Liver (tissue), 8 donors: ENCODE measurements at regions not wholly inside any gene's neighbourhood (a gene's known extent, or its start where the extent isn't known, plus 50 kb on each side); places are given as distances from the start of the nearest gene placed in this dataset.

Source experiments
- DNase-seq: peaks from one replicate; pipeline ENCODE4 v3.0.0-alpha.2; 2017; ENCODE audit warnings: low spot score
- H3K27ac ChIP-seq, 2 donors: one replicate each; pipeline ENCODE4 v1.7.0; 2013; ENCODE audit warnings: inconsistent platforms in 2 of 2, low read length in 2 of 2, control low read depth in 1 of 2, low read depth in 1 of 2, mild to moderate bottlenecking in 1 of 2
- H3K27me3 ChIP-seq, 4 donors: one replicate each; pipeline versions ENCODE4 v1.6.1 to v1.7.0; 2013; ENCODE audit warnings: low read length in 3 of 4, inconsistent platforms in 1 of 4, mild to moderate bottlenecking in 1 of 4, moderate library complexity in 1 of 4; ENCODE audit not compliant: control insufficient read depth in 4 of 4, insufficient read depth in 4 of 4
- H3K36me3 ChIP-seq, 4 donors: one replicate each; pipeline versions ENCODE4 v1.6.1 to v1.7.0; 2013; ENCODE audit warnings: low read length in 3 of 4, mild to moderate bottlenecking in 3 of 4, low read depth in 1 of 4, moderate library complexity in 1 of 4; ENCODE audit not compliant: control insufficient read depth in 4 of 4, insufficient read depth in 3 of 4
- H3K4me1 ChIP-seq, 4 donors: one replicate each; pipeline versions ENCODE4 v1.6.1 to v1.7.0; 2013; ENCODE audit warnings: low read length in 3 of 4, mild to moderate bottlenecking in 3 of 4, moderate library complexity in 1 of 4; ENCODE audit not compliant: control insufficient read depth in 4 of 4, insufficient read depth in 4 of 4
- H3K4me3 ChIP-seq, 3 donors: one replicate each; pipeline versions ENCODE4 v1.6.1 to v1.7.0; 2013; ENCODE audit warnings: low read length in 3 of 3, control low read depth in 1 of 3, low read depth in 1 of 3, mild to moderate bottlenecking in 1 of 3
- H3K9ac ChIP-seq, 2 donors: one replicate each; pipeline ENCODE4 v1.7.0; 2013; ENCODE audit warnings: low read length in 2 of 2, mild to moderate bottlenecking in 2 of 2, moderate library complexity in 2 of 2, control low read depth in 1 of 2, low read depth in 1 of 2
- H3K9me3 ChIP-seq, 4 donors: one replicate each; pipeline versions ENCODE4 v1.6.1 to v1.7.0; 2013; ENCODE audit warnings: low read length in 3 of 4; ENCODE audit not compliant: control insufficient read depth in 4 of 4
- EGR1 ChIP-seq, 2 donors: IDR thresholded peaks; 2 replicates each; pipeline ENCODE4 v1.6.1; 2016 to 2018; ENCODE audit warnings: antibody characterized with exemption in 2 of 2, low read depth in 2 of 2
- FOXA1 ChIP-seq: IDR thresholded peaks from 2 replicates; pipeline ENCODE4 v1.6.1; 2016; ENCODE audit warnings: antibody characterized with exemption
- FOXA2 ChIP-seq: IDR thresholded peaks from 2 replicates; pipeline ENCODE4 v1.6.1; 2016; ENCODE audit warnings: antibody characterized with exemption
- GABPA ChIP-seq, 2 donors: IDR thresholded peaks in 1 of 2; conservative IDR thresholded peaks in 1 of 2; 2 replicates each; pipeline ENCODE4 v1.6.1; 2016; ENCODE audit warnings: antibody characterized with exemption in 2 of 2, mild to moderate bottlenecking in 1 of 2, moderate library complexity in 1 of 2
- HNF4G ChIP-seq: IDR thresholded peaks from 2 replicates; pipeline ENCODE4 v1.6.1; 2016; ENCODE audit warnings: antibody characterized with exemption
- JUND ChIP-seq, 2 donors: IDR thresholded peaks; 2 replicates each; pipeline ENCODE4 v1.6.1; 2016; ENCODE audit warnings: antibody characterized with exemption in 2 of 2
- NR2F2 ChIP-seq: IDR thresholded peaks from 2 replicates; pipeline ENCODE4 v1.6.1; 2016; ENCODE audit warnings: antibody characterized with exemption
- RAD21 ChIP-seq, 2 donors: IDR thresholded peaks; 2 replicates each; pipeline ENCODE4 v1.6.1; 2016; ENCODE audit warnings: antibody characterized with exemption in 2 of 2, mild to moderate bottlenecking in 2 of 2
- RXRA ChIP-seq, 2 donors: IDR thresholded peaks; 2 replicates each; pipeline ENCODE4 v1.6.1; 2017 to 2018; ENCODE audit warnings: antibody characterized with exemption in 2 of 2, mild to moderate bottlenecking in 1 of 2
- SP1 ChIP-seq: IDR thresholded peaks from 2 replicates; pipeline ENCODE4 v1.6.1; 2018; ENCODE audit warnings: antibody characterized with exemption, mild to moderate bottlenecking
- TAF1 ChIP-seq: conservative IDR thresholded peaks from 2 replicates; pipeline ENCODE4 v1.6.1; 2016; ENCODE audit warnings: antibody characterized with exemption, mild to moderate bottlenecking
- YY1 ChIP-seq: IDR thresholded peaks from 2 replicates; pipeline ENCODE4 v1.6.1; 2016; ENCODE audit warnings: antibody characterized with exemption, mild to moderate bottlenecking
- WGBS: extraction: QIAGEN DNeasy Blood & Tissue Kit; methylation state at CpG from one replicate; pipeline ENCODE4 v1.1.7; 2013; 5-methylcytosine and 5-hydroxymethylcytosine counted together
- TF ChIP-seq, protein P1 (sequence below): IDR thresholded peaks from 2 replicates; pipeline ENCODE4 v1.6.1; 2016; ENCODE audit warnings: antibody characterized with exemption
- TF ChIP-seq, protein P2 (sequence below): fragments of 150-350 bp; IDR thresholded peaks from 2 replicates; pipeline ENCODE4 v1.5.1; 2017; ENCODE audit warnings: improper control_type of control experiment, low read depth, low read length; ENCODE audit not compliant: missing input control
- TF ChIP-seq, protein P3 (sequence below): IDR thresholded peaks from 2 replicates; pipeline ENCODE4 v1.6.1; 2016; ENCODE audit warnings: antibody characterized with exemption, mild to moderate bottlenecking
- TF ChIP-seq, protein P4 (sequence below): IDR thresholded peaks from 2 replicates; pipeline ENCODE4 v1.6.1; 2016; ENCODE audit warnings: antibody characterized with exemption
- donor health status: healthy.
- donor health status: healthy.
- donor health status: healthy.
- donor health status: healthy.
- donor health status: healthy.

DNA sequence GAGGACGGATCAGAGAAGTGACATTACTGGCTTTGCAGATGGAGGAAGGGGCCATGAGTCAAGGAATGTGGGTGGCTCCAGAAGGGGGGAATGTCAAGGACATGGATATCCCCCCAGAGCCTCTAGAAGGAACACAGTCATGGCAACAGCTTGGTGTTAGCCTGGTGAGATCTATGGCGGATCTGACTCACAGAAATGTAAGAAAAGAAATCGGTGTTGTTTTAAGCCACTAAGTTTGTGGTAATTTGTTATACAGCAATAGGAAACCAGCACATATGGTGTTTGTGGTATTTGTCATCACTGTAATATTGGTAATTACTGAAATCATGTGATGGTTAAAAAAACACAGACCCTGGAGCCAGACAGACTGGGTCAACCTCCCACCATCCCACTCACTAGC, 236.2 kb downstream of the SETD4 start:
- no peak for TF ChIP-seq RAD21 (IDR thresholded peaks at IDR 0.05)
- no peak for TF ChIP-seq TAF1
- TF ChIP-seq YY1, result no peak
- TF ChIP-seq RXRA (IDR thresholded peaks at IDR 0.05), result no peak
- no peak for TF ChIP-seq SP1
- no peaks in the 10 kb centered on the region for H3K27me3 ChIP-seq
- H3K9ac ChIP-seq, result no peak overlapping the region
- DNase-seq, result no peak
- no peaks in the 10 kb centered on the region for H3K4me1 ChIP-seq
- no peak overlapping the region for H3K4me3 ChIP-seq
- WGBS, result 91% methylated on average over 3 of the region's 3 CpGs
- H3K36me3 ChIP-seq, result no peaks in the 10 kb centered on the region
- H3K9me3 ChIP-seq, result peaks cover 0 to 2% (median 0%) of the 10 kb centered on the region in 4 donors
- no peak overlapping the region for H3K27ac ChIP-seq

DNA sequence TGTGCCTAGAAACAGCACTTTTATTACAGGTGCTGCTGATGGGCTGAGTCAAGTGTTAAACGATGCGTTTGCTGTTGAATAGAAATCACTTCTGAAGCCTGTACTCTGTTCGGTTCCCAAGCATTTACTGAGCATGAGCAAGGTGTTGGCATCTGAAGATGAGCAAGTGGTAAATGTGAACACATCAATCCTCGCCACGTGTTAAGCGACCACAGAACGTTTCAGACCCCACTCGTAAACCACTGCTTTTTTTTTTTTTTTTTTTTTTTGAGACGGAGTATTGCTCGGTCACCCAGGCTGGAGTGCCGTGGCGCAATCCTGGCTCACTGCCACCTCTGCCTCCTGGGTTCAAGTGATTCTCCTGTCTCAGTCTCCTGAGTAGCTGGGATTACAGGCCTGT, 241.2 kb downstream of the SETD4 start:
- WGBS, result 88% methylated on average over 12 of the region's 12 CpGs
- Histone ChIP-seq H3K4me3 (no peak overlapping the region), H3K27ac (no peak overlapping the region), H3K36me3 (no peaks in the 10 kb centered on the region), H3K27me3 (no peaks in the 10 kb centered on the region), H3K9ac (no peak overlapping the region), H3K9me3 (peaks cover 0 to 2% (median 0%) of the 10 kb centered on the region in 4 donors), H3K4me1 (no peaks in the 10 kb centered on the region)
- no peak for DNase-seq
- TF ChIP-seq GABPA (IDR thresholded peaks at IDR 0.05 in 1 of 2, conservative IDR thresholded peaks at IDR 0.05 in 1 of 2) (no peak), HNF4G (no peak), FOXA2 (no peak), EGR1 (IDR thresholded peaks at IDR 0.05; ENCODE audit: low read depth in 2 of 2) (no peak), FOXA1 (no peak), NR2F2 (no peak), YY1 (no peak), SP1 (no peak), TAF1 (no peak), RXRA (IDR thresholded peaks at IDR 0.05) (no peak), JUND (IDR thresholded peaks at IDR 0.05) (no peak), RAD21 (IDR thresholded peaks at IDR 0.05) (no peak)
- TF ChIP-seq, protein P1, sequence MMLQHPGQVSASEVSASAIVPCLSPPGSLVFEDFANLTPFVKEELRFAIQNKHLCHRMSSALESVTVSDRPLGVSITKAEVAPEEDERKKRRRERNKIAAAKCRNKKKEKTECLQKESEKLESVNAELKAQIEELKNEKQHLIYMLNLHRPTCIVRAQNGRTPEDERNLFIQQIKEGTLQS, result no peak
- TF ChIP-seq, protein P2, sequence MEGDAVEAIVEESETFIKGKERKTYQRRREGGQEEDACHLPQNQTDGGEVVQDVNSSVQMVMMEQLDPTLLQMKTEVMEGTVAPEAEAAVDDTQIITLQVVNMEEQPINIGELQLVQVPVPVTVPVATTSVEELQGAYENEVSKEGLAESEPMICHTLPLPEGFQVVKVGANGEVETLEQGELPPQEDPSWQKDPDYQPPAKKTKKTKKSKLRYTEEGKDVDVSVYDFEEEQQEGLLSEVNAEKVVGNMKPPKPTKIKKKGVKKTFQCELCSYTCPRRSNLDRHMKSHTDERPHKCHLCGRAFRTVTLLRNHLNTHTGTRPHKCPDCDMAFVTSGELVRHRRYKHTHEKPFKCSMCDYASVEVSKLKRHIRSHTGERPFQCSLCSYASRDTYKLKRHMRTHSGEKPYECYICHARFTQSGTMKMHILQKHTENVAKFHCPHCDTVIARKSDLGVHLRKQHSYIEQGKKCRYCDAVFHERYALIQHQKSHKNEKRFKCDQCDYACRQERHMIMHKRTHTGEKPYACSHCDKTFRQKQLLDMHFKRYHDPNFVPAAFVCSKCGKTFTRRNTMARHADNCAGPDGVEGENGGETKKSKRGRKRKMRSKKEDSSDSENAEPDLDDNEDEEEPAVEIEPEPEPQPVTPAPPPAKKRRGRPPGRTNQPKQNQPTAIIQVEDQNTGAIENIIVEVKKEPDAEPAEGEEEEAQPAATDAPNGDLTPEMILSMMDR, result no peak
- TF ChIP-seq, protein P3, sequence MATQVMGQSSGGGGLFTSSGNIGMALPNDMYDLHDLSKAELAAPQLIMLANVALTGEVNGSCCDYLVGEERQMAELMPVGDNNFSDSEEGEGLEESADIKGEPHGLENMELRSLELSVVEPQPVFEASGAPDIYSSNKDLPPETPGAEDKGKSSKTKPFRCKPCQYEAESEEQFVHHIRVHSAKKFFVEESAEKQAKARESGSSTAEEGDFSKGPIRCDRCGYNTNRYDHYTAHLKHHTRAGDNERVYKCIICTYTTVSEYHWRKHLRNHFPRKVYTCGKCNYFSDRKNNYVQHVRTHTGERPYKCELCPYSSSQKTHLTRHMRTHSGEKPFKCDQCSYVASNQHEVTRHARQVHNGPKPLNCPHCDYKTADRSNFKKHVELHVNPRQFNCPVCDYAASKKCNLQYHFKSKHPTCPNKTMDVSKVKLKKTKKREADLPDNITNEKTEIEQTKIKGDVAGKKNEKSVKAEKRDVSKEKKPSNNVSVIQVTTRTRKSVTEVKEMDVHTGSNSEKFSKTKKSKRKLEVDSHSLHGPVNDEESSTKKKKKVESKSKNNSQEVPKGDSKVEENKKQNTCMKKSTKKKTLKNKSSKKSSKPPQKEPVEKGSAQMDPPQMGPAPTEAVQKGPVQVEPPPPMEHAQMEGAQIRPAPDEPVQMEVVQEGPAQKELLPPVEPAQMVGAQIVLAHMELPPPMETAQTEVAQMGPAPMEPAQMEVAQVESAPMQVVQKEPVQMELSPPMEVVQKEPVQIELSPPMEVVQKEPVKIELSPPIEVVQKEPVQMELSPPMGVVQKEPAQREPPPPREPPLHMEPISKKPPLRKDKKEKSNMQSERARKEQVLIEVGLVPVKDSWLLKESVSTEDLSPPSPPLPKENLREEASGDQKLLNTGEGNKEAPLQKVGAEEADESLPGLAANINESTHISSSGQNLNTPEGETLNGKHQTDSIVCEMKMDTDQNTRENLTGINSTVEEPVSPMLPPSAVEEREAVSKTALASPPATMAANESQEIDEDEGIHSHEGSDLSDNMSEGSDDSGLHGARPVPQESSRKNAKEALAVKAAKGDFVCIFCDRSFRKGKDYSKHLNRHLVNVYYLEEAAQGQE, result no peak
- TF ChIP-seq, protein P4, sequence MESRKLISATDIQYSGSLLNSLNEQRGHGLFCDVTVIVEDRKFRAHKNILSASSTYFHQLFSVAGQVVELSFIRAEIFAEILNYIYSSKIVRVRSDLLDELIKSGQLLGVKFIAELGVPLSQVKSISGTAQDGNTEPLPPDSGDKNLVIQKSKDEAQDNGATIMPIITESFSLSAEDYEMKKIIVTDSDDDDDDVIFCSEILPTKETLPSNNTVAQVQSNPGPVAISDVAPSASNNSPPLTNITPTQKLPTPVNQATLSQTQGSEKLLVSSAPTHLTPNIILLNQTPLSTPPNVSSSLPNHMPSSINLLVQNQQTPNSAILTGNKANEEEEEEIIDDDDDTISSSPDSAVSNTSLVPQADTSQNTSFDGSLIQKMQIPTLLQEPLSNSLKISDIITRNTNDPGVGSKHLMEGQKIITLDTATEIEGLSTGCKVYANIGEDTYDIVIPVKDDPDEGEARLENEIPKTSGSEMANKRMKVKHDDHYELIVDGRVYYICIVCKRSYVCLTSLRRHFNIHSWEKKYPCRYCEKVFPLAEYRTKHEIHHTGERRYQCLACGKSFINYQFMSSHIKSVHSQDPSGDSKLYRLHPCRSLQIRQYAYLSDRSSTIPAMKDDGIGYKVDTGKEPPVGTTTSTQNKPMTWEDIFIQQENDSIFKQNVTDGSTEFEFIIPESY, result no peak
